ENCODE measurements at regions not wholly inside any gene's neighbourhood (a gene's known extent, or its start where the extent isn't known, plus 50 kb on each side); places are given as distances from the start of the nearest gene placed in this dataset.
"Not testable (repeated sequence)": the region's sequence is repeated elsewhere in the genome, so short reads cannot be mapped to it uniquely, and the experiment has no call there.

DNA sequence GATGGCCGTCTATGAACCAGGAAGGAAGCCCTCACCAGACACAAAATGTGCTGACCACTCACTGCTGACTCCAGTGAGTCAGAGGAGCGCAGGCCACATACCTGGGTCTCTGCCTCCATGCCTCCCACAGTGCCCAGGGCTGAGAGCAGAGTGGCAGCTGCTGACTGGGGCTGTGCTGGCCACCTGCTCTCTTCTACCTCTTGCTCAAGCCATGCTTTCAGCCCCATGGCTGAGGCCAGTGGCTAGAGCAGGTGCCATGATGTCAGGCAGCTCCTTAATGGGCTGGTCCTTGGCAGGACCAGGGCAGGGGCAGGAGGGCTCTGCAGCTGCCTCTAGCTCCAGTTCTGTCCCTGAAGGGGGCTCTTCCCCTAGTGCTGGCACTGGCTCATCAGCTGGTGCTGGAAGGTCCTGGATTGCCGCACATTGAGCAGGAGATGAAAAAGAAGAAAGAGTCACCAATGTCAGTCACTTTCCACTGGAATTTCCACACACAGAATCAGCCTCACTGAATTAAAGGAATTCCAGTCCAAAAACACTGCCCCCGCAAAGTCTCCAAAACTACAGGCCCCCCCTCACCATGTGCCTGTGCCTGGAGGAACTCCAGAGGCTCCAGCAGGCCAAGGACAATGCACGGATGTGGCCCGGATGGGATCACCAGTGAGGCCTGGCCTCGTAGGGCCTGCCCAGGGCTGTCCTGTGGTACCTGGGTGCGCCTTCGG is 86.4 kb downstream of the GGTLC2 start:
- DNase-seq (ENCODE audit: low read depth, low spot score), result no peak
- TF ChIP-seq, protein P1, sequence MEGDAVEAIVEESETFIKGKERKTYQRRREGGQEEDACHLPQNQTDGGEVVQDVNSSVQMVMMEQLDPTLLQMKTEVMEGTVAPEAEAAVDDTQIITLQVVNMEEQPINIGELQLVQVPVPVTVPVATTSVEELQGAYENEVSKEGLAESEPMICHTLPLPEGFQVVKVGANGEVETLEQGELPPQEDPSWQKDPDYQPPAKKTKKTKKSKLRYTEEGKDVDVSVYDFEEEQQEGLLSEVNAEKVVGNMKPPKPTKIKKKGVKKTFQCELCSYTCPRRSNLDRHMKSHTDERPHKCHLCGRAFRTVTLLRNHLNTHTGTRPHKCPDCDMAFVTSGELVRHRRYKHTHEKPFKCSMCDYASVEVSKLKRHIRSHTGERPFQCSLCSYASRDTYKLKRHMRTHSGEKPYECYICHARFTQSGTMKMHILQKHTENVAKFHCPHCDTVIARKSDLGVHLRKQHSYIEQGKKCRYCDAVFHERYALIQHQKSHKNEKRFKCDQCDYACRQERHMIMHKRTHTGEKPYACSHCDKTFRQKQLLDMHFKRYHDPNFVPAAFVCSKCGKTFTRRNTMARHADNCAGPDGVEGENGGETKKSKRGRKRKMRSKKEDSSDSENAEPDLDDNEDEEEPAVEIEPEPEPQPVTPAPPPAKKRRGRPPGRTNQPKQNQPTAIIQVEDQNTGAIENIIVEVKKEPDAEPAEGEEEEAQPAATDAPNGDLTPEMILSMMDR (IDR thresholded peaks at IDR 0.05; ENCODE audit: low read depth, low read length), result no peak
- ChIA-PET POLR2A (interaction anchor here (1.0 kb wide), 1 partner anchor 10 kb away, joined by 3 read pairs; no protein-coding TSS in a partner anchor), CTCF (interaction anchor here (0.9 kb wide), 1 partner anchor 15 kb away, joined by 4 read pairs; no protein-coding TSS in a partner anchor)
- H3K27ac ChIP-seq (ENCODE audit: low read depth, low read length), result no peak overlapping the region
- H3K9me3 ChIP-seq (ENCODE audit: control insufficient read depth, insufficient read depth, low read length), result no peaks in the 10 kb centered on the region
- no peak overlapping the region for H3K4me3 ChIP-seq (ENCODE audit: low read depth, low read length)
- H3K27me3 ChIP-seq (ENCODE audit: control insufficient read depth, insufficient read depth, low read length), result peaks cover 3% of the 10 kb centered on the region

DNA sequence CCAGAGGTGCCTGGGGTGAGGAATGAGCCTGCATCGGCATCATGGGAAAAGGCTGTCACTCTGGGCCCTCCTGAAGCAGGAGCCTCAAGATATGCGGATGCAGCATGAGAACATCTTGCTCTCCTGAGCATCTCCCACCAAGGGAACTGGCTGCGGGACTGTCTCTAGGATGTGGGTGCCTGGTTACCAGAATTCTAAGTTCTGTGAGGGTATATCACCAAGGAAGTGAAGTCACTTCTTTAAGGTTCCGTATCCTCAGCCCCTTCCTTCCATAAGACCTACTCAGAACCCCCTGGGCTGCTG is 86.9 kb downstream of the GGTLC2 start:
- ChIA-PET POLR2A (no interaction called here), CTCF (no interaction called here)
- TF ChIP-seq, protein P1 (IDR thresholded peaks at IDR 0.05; ENCODE audit: low read depth, low read length), result no peak
- Histone ChIP-seq H3K9me3 (ENCODE audit: control insufficient read depth, insufficient read depth, low read length) (no peaks in the 10 kb centered on the region), H3K27ac (ENCODE audit: low read depth, low read length) (no peak overlapping the region), H3K27me3 (ENCODE audit: control insufficient read depth, insufficient read depth, low read length) (peaks cover 7% of the 10 kb centered on the region), H3K4me3 (ENCODE audit: low read depth, low read length) (no peak overlapping the region)
- no peak for DNase-seq (ENCODE audit: low read depth, low spot score)

DNA sequence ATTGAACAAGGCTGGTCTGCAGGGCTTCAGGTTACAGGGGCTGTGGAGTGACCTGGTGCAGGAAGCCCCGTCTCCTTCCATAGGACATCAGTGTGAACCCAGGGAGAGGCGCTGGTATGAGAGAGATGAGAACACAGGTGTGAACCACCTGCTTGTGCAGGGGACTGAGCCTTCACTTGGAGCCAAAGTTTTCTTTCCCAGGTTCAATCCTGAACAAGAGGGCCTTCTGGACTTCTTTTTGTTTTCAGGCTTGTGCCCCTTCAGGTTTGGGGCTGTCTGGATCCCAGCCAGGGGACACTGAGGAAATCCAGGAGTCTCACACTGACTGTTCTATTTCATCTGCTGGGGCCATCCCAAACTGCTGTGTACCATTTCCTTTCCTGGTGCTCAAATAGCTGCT is 88.6 kb downstream of the GGTLC2 start:
- H3K4me3 ChIP-seq (ENCODE audit: low read depth, low read length); POLR2A ChIA-PET; CTCF ChIA-PET; H3K9me3 ChIP-seq (ENCODE audit: control insufficient read depth, insufficient read depth, low read length); H3K27me3 ChIP-seq (ENCODE audit: control insufficient read depth, insufficient read depth, low read length); H3K27ac ChIP-seq (ENCODE audit: low read depth, low read length); DNase-seq (ENCODE audit: low read depth, low spot score): not testable (repeated sequence)

DNA sequence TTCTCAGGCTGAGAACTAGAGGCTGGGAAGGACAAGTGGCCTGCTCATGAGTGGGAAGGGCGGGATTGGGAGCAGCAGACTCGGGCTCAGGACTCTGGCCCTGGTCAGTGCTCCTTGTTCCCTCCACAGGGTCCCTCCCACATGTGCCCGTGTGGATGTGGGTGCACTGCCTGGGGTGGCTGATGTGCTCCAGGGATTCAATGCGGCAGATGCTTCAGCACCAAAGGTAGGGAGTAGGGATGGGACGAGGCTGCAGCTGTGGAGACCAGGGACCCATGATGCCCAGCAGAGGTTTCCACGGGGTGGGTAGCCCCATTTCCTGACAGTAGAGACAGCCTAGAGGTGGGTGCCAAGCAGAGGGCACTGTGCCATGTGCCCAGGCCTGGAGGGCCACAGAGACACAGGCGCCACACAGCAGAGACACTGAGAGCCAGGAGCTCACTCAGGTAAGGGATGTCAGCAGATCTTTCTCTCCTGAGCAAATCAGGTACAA is 89.5 kb downstream of the GGTLC2 start:
- TF ChIP-seq, protein P1 (IDR thresholded peaks at IDR 0.05; ENCODE audit: low read depth, low read length), result no peak
- POLR2A ChIA-PET, result no interaction called here
- H3K9me3 ChIP-seq (ENCODE audit: control insufficient read depth, insufficient read depth, low read length), result no peaks in the 10 kb centered on the region
- CTCF ChIA-PET, result no interaction called here
- H3K27ac ChIP-seq (ENCODE audit: low read depth, low read length), result no peak overlapping the region
- H3K27me3 ChIP-seq (ENCODE audit: control insufficient read depth, insufficient read depth, low read length), result peaks cover 4% of the 10 kb centered on the region
- H3K4me3 ChIP-seq (ENCODE audit: low read depth, low read length), result no peak overlapping the region
- no peak for DNase-seq (ENCODE audit: low read depth, low spot score)

DNA sequence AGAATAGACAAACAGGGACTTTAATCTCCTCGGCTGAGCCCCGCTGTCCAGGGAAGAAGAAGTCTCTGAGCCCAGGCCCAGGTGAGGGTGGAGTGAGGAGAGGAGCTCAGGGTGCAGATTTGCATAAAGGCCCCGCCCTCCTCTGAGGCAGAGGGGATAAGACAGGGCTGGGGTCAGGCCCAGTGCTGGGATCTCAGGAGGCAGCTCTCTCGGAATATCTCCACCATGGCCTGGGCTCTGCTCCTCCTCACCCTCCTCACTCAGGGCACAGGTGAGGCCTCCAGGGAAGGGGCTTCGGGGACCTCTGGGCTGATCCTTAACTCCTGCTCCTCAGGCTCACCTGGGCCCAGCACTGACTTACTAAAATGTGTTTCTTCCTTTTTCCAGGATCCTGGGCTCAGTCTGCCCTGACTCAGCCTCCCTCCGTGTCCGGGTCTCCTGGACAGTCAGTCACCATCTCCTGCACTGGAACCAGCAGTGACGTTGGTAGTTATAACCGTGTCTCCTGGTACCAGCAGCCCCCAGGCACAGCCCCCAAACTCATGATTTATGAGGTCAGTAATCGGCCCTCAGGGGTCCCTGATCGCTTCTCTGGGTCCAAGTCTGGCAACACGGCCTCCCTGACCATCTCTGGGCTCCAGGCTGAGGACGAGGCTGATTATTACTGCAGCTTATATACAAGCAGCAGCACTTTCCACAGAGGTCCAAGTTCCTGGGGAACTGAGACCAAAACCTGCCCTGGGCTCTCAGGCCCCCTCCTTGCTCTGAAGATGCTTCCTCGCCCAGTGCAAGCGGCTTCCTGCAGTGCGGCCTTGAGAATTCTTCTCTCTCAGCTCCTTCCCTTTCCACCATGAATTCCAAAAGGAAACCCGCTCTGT is 90.2 kb downstream of the GGTLC2 start:
- POLR2A ChIA-PET; CTCF ChIA-PET; DNase-seq (ENCODE audit: low read depth, low spot score); H3K4me3 ChIP-seq (ENCODE audit: low read depth, low read length); H3K27me3 ChIP-seq (ENCODE audit: control insufficient read depth, insufficient read depth, low read length); H3K27ac ChIP-seq (ENCODE audit: low read depth, low read length); H3K9me3 ChIP-seq (ENCODE audit: control insufficient read depth, insufficient read depth, low read length): not testable (repeated sequence)

DNA sequence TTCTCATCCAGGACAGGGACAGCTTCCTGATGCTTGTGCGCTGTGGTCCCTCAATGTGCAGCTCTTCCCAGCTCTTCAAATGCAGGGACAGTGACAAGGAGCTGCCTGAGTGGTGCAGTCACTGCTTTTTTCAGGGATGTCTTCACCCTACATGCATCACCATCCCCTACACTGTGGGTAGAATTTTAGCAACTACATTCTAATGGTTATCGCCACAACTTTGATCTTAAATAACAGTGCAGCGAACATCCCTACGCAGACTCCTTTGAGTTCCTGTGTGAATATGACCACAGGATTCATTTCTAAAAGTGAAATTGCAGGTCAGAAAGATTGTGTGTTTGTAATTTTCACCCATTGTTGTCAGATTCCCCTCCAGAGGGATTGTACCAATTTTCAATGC is 90.9 kb downstream of the GGTLC2 start:
- POLR2A ChIA-PET; H3K4me3 ChIP-seq (ENCODE audit: low read depth, low read length); H3K9me3 ChIP-seq (ENCODE audit: control insufficient read depth, insufficient read depth, low read length); DNase-seq (ENCODE audit: low read depth, low spot score); H3K27me3 ChIP-seq (ENCODE audit: control insufficient read depth, insufficient read depth, low read length); H3K27ac ChIP-seq (ENCODE audit: low read depth, low read length); CTCF ChIA-PET: not testable (repeated sequence)

All from AG04450 (cell line).